ENCODE measurements at regions not wholly inside any gene's neighbourhood (a gene's known extent, or its start where the extent isn't known, plus 50 kb on each side); places are given as distances from the start of the nearest gene placed in this dataset.

DNA sequence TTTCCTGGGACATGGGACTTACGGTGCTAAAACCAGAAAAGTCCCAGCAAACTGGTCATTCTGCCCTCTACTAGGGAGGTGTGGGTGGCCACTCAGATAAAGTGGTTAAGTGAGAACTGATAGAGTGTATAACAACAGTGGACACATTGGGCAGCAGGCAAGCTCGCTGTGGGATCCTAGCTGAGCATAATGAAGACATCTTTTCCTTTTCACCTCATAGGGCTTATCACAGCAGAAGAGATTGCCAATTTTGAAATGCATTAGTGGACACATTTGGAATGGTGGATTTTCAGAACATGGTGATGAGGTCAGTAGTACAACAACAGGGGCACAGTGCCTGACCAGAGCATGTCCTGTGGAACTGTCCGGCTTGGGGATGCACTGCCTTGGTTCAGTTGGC is 477.1 kb upstream of the KIF2A start:
- DNase-seq (ENCODE audit: low read depth) = no peak

DNA sequence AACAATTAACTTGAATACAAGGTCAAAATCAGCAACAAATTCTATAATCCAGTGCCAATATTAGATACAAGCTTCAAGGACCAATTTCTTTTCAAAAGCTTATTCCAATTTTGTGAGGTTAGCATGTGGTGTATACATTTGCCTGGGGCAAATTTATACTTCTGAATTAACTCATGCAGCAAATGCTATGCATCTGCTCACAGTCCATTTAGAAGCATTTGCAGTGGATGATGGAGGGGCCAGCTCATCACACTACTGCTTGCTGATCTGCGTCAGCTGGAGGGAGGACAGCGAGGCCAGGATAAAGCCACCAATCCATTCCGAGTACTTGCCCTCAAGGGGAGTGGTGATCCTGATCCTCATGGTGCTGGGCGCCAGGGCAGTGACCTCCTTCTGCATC is 474.3 kb upstream of the KIF2A start:
- DNase-seq (ENCODE audit: low read depth) = no peak

DNA sequence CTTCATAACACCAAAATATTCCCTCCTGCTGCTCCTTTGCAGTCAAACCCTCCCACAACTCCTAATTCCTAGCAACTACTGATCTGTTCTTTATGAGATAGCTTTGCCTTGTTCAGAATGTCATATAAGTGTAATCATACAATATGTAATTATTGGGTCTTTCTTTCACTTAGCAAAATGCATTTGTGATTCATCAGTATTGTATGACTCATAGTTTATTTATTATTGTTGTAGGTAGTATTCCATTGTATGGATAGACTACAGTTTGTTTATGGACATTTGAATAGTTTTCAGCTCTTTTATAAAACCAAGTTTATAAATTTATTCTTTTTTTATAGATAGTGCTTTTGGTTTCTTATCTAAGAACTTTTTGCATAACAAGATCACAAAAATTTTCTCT is 468.2 kb upstream of the KIF2A start:
- no peak for DNase-seq (ENCODE audit: low read depth)

DNA sequence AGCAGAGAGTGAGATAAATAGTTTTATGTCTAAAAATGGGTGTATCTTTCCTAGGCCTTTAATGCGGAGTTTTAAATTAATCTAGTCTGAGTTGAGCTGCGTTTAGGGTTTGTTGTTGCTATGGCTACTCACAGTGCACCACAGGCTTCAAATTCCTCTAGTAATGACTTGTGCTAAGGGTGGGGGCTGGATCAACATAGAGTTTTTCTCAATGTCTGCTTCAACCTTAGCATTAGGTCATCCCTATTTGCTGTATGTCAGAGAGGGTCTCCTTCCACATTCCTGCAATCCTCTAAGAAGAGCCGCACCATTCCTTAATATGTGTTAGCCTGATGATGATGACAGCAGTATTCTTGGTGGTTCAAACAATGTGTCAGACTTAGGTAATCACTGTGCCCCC is 465.6 kb upstream of the KIF2A start:
- DNase-seq (ENCODE audit: low read depth) = peak; percentile 15

DNA sequence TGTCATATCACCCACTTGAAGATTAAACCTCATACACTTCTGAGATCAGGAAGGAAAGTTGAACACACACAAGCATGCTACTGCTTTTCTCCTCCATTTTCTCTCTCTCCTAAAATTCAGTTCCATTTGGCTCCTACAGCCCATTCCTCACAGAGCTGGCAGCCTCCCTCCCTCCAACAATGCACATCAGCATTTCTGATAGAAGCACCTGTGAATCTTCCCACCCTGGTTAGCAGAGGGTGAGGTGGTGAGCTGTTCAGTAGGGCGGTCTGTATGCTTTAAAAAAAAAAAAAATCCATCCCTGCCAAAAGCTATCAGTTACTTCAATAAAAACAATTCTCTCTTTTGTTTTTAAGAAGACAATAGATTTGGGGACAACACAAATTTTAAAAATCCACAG is 463.2 kb upstream of the KIF2A start:
- no peak for DNase-seq (ENCODE audit: low read depth)

DNA sequence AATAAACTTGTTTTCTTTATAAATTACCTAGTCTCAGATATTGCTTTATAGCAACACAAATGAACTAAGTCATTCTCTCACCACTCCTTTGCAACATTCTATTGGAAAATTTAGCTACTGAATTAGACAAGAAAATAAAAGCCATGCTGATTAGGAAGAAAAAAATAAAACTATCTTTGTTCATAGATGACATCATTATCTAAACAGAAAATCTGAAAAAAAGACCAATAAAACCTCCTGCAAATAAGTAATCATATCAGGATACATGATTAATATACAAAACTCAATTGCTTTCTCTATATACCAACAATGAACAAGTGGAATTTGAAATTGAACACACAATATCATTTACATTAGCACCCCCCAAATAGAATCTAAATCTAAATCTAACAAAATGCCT is 455.3 kb upstream of the KIF2A start:
- DNase-seq (ENCODE audit: low read depth) = no peak

DNA sequence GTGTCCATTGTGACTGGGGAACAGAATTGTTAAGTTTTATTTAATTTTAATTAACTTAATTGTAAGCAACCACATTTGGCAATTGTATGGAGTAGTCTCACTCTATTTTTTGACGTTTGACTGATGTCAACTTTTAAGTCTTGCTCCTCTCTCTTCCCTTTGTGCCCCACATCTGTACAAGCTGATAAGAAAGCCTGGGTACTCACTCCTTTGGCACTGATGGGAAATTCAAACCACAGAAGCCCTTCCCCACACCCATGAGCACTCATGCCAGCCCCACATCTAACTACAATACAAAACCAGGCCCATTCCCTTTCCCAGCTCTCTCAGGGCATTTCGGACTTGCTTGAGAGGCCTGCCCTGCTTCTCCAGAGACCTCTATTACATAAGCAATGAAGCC is 451.5 kb upstream of the KIF2A start:
- DNase-seq (ENCODE audit: low read depth) = no peak

DNA sequence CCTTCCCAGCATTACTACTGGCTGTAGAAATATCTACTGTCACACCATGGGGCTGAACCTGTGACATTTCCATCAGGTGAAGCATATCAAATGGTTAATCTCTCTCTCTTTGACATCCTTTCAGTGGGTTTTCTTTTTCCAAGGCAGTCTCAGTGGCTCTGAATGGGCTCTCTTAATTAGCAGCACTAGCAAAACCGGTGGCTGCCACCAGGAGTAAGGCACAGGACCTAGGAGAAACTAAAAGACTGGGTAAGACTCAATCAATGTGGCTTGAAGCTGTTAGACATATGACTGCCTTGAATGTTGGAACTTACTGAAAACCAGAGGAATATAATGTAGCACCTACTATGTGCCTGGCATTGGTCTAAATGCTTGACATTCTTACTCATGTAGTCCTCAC is 445.0 kb upstream of the KIF2A start:
- no peak for DNase-seq (ENCODE audit: low read depth)

DNA sequence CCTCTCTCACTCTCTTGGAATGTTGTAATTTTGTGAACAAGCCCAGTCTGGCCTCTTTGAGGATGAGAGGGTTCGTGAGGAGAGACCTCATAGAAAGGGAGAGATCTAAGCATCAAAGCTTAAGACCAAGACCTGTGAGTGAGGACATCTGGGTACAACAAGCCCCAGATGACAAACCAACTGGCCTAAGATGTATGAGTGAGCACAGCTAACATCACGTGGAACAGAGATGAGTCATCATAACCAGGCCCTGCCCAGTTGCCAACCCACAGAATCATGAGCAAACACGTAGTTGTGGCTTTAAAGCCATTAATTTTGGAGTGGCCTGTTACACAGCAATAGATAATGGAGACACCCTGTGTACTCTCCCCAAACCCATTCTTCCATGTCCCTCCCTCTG is 439.1 kb upstream of the KIF2A start:
- DNase-seq (ENCODE audit: low read depth) = peak; percentile 47

DNA sequence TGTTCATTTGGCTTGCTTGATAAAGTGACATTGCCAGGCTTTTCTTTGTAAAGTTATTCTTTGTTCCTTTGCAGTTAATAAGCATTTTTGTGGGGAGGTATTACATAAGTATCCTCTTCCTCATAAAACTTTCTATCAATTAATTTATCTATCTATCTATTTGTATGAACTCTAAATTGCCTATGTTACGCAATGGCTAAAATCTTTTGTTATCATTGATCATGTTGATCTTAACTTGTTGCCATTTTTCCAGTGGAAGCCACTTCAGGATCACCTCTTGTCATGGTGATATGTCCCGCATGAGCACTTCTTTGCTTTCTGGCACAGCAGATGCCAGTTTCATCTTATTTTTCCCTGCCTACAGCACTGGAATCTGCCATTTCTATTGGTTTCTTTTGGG is 436.7 kb upstream of the KIF2A start:
- no peak for DNase-seq (ENCODE audit: low read depth)

DNA sequence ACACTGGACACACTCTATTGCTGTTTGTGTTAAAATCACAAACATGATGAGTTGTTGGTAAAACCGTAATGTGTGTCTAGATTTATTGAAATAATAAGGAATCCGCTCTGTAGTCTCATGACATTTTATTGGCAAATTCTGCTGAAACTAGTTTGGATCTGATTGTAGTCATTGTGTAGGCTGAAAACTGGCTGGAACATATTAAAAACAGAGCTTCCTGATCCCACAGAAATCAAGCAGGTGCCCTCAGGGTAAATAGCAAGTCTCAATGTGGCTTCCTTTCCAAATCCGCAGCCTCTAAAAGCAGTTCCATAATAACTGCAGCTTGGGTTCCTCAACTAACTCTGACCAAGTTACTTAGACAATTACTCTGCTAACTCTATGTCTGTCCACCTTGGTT is 427.5 kb upstream of the KIF2A start:
- DNase-seq (ENCODE audit: low read depth) = no peak

DNA sequence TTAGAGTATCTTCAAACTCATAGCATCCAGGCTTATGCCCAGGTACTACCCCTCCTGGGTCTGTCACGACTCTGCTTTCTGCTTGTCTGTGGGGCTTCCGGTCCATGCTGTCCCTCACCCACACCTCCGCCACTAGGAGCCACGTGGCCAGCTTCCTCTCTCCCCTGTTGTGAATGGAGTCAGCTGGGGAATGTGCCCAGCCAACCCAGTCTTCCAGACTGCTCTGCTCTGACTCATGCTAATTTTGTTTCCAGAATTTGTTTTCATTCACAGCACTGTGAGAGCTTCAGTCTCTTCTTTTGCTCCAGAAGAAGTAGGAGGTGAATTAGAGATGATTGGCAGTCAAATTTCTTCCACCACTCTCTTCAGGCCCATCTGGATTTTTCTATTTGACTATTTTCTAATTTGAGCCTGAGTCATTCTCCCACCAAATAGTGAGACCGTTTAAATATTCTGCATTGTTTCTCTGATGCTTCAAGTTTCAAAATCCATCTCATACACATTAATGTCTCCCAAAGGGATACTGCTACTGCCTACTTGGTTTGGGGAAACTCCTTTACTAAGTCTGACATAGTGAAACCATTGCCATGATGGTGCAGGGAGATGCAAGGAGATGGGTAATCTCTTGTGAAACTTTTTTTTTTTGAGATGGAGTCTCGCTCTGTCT is 424.1 kb upstream of the KIF2A start:
- DNase-seq (ENCODE audit: low read depth) = peak; percentile 50

DNA sequence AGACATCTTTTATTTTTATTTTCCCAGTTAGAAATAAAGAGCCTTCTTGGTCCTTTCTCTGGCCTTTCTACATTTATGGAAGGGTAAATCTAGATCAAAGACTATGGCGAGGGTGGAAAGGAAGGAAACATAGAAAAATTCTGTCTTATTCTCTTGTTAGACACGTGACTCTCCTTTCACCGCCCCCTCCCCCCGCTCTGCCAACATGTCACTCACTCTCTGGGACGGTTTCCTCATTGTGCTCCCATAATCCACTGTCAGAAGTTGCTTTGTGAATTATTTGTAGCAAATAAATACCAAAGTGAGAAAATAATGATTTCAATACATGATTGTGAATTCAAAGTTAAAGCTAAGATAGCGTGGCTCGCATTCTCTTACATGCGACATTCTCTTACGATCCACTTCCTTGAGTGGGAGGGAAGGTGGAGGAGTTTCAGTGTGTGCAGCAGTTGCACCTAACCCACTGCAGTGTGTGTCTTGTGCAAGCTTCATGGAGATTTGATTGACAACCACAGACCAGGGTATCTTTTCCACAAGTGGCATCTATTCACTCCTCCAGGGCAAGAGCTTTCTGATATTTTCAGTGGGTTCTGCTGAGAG is 423.0 kb upstream of the KIF2A start:
- DNase-seq (ENCODE audit: low read depth) = no peak

DNA sequence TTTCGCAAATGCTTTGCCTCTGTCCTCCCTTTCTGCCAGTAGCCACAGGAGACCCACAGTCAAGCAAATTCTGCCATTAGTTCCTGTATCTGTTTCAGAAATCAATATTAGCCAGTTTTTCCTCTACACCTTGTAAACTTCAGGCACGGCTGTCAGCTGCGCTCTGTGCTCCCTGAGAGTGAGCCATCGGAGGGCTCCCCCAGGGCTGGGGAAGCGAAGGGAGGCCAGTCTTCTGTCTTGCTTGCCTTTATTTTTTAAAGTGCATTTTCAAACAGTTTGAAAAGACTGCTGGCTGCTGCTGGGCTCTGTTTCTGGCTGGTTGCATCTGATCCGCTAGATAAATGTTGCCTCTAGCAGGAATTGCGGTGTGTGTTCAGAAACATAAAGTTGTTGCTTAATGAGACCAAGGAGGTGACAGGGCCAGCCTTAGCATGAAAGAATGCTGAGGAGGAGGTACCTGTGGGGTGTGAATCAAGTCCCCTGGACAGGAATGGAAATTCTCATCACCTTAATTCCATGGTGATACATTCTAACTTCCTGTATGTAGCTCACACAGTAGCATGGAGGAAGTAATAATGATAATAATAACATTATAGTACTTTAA is 421.7 kb upstream of the KIF2A start:
- DNase-seq (ENCODE audit: low read depth) = no peak

DNA sequence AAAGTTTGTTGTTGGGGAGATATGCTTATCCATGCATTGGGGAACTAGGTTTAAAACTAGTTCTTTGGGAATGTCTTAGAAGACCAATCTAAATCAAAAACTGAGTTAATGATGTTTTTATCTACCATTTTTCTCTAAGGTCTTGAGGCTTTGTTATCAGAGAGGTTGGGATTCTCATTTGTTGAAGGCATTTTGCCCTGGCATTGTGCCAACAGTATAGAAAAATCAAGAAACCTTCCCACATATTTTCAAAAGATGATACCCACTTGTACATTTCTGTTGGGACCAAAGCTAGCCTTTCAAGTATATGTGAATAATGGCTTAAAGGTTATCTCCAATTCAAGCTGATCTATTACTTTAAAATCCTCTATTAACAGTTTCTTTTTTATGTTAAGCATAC is 419.8 kb upstream of the KIF2A start:
- DNase-seq (ENCODE audit: low read depth) = no peak

DNA sequence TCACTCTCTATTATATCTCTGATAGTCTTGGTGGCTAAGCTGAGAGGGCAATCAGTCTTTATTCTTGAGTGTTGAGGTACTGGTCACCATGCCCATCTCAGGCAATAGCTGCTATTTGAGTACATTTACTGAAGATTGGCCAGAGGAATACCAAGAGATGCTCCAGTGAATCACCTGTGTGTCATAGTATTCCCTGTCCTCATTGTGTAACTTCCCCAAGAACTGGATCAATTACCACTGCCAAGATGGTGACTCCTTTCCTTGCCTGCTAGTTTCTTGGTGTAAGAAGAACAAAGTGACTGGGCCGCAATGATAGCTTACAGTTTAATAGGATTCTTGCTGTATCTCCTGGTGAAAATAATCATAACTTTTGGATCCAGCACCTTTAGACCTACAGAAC is 418.7 kb upstream of the KIF2A start:
- no peak for DNase-seq (ENCODE audit: low read depth)

DNA sequence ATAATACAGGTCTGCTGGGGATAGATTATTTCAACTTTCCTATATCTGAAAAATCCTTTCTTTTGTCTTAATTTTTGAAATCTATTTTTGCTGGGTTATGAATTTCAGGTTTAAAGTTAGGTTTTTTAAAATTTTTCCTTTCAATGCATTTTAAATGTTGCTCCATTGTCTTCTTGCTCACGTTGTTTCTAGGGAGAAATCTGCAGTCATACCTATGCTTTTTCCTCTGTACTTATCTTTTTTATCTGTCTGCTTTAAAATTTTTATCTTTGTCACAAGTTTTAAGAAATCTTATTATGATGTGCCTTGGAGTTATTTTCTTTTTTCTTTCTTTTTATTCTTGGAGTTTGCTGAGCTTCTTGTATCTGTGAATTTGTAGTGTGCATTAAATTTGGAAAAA is 412.0 kb upstream of the KIF2A start:
- no peak for DNase-seq (ENCODE audit: low read depth)

DNA sequence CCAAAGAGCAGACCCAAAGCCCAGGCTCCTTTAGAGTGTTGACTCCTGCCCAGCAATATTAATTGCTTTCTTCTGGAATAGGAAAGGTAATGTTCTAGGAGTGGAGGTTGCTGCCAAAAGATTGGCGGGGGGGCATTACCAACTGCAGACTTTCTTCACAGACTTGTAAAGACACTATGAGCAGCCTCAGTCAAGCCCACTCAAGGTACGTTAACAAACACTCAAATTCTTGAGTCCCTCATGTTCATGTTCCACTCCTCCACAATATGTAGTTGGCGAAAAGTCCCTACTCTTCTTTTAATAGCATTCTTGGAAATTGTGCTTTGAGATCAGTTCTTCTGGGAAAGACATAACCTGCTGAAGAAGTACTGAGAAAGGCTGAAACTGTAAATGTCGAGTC is 409.2 kb upstream of the KIF2A start:
- DNase-seq (ENCODE audit: low read depth) = no peak

DNA sequence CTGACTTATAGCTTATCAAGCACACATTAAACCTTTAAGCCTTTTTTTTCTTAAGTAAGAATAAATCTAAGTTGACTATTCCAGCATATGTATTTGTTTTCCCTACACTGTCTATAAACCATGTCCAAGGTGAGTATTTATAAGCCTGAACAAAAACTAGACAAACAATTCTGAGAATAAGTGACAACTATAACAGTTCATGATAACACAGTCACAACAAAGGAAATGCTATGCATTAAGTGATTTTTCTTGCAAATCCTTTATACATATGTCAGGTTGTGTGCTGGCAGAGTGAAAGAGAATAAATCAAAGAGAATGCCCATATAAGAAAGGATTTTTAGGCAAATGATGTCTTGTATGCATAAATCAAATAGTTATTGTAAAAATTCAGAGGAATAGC is 408.8 kb upstream of the KIF2A start:
- no peak for DNase-seq (ENCODE audit: low read depth)

DNA sequence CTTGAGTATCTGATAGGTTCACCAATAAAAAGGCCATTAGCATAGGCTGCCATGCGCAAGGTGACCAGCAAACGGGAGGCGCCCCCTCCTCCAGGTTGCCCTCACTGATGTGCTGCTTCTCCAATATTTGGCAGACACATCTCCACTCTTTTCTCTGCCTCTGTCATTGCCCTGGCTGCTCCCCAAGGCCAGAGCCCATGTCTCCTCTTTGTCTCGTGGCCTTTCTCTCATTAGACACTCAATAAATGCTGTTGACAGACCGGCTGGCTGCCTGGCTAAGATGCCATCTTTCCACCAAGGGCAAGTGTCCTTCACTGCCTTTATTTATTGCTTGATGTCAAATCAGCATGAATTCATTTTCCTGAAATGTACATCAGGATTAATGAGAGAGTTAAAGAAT is 404.0 kb upstream of the KIF2A start:
- DNase-seq (ENCODE audit: low read depth) = no peak

DNA sequence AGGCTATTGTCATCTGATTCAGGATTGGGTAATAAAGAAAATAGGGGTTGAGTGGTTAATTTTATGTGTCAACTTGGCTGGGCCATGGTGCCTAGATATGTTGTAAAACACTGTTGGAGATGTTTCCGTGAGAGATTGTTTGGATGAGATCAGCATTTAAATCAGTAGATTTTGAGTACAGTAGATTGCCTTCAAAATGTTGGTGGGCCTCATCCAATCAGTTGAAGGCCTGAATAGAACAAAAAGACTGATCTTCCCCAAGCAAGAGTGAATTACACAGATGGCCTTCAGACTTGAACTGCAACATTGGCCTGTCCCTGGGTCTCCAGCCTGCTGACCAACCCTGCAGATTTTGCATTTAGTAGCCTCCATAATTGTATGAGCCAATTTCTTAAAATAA is 401.3 kb upstream of the KIF2A start:
- no peak for DNase-seq (ENCODE audit: low read depth)

DNA sequence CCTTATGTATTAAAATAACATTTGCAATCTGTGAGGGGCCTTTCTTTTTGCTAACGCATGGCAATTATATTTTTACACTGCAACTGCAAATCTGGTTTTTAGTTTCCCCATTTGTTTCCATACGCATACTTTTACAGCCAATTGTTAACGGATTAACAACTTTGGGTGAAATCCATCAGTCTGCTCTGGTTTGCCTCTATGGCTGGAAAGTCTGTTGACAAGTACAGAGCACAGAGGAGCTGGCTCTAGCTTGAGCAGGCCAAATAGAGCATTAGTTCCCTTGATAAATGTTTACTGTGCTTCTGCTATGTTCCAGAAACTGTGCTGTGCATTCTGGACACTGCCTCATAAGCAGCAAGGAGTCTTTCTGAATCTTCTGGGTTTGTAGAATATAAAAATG is 400.4 kb upstream of the KIF2A start:
- DNase-seq (ENCODE audit: low read depth) = no peak

DNA sequence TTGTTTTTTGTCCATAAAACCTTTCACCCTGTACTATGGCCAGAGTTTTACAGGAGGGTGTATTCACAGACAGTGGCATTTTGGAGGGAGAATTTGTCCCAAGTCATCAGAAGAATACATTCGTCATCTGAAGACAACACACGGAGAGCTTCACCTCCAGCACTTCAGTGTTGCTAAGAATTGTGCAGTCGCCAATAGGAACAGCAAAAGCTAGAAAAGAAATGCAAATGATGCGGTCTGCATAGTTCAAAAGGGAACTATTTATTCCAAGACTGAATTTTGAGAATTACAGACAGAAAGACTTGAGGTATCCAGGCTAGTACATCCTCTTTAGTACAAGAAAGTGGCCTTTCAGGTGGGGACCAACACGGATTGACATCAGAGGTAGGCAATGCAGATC is 399.2 kb upstream of the KIF2A start:
- DNase-seq (ENCODE audit: low read depth) = no peak

DNA sequence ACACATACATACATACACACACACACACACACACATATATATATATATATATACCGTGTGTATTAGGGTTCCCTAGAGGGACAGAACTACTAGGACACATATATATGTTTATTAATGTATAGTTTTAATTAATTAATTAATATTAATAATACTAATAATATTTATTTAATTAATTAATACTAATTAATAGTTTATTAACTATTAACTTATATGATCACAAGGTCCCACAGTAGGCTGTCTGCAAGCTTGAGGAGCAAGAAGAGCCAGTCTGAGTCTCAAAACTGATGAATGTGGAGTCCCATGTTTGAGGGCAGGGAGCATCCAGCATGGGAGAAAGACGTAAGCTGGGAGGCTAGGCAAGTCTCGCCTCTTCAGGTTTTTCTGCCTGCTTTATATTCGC is 398.0 kb upstream of the KIF2A start:
- DNase-seq (ENCODE audit: low read depth) = no peak

Data from iris pigment epithelial cell (primary cell).